Head of caudate nucleus (tissue), 42 donors: ENCODE measurements at regions not wholly inside any gene's neighbourhood (a gene's known extent, or its start where the extent isn't known, plus 50 kb on each side); places are given as distances from the start of the nearest gene placed in this dataset.

ENCODE experiments used
- DNase-seq, 42 donors: peaks; one replicate each; pipeline versions ENCODE4 v3.0.0 to v3.0.0-alpha.2; 2020 to 2021; ENCODE audit warnings: mixed read lengths in 7 of 42
- intact Hi-C: fragments of 100-400 bp; cut with DNase I; formaldehyde crosslinking; loops from one replicate; pipeline ENCODE4 v1.15.0; 2022

DNA sequence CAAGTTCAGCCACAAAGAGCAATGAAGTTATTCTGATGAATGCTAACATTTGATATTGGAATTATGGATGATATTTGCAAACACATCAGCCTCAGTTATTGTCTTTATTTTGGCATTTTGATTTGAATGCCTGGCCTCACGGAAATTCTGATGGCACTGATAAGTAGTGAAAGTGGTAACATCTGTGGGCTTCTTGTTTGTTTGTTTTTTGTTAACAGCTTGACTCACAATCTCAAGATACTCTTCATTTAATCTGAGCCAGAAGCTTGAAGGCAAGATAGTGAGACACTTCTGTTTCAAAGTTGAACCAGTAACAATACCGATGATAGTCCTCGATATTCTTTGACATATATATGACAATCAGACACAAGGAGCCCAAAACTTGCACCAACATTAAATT is 182.9 kb upstream of the NFIA start:
- intact Hi-C loops, result no loop called here
- DNase-seq, result no peak

DNA sequence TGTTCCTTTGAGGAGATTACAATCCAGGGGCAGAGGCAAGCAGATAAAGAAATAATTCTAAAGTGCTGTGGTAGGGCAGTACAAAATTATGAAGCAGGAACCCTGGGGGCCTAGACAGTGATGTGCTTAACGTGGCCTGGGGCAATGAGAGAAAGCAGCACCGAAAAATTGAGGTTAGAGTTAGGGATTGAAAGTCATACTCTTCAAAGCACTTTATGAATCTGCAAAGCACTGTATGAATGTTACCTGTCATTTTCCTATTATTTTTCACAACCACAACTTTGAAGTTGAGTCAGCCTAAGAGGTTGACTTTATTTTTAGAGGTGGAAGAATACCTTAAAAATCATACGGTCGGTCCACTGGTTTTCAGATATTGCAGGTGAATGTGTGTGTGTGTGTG is 183.4 kb upstream of the NFIA start:
- intact Hi-C loops, result no loop called here
- no peak for DNase-seq

- no peak for DNase-seq
- intact Hi-C loops, result no loop called here
Observed at GRCh38 chr1:60898413-60898812, 183.9 kb upstream of the NFIA start.

DNA sequence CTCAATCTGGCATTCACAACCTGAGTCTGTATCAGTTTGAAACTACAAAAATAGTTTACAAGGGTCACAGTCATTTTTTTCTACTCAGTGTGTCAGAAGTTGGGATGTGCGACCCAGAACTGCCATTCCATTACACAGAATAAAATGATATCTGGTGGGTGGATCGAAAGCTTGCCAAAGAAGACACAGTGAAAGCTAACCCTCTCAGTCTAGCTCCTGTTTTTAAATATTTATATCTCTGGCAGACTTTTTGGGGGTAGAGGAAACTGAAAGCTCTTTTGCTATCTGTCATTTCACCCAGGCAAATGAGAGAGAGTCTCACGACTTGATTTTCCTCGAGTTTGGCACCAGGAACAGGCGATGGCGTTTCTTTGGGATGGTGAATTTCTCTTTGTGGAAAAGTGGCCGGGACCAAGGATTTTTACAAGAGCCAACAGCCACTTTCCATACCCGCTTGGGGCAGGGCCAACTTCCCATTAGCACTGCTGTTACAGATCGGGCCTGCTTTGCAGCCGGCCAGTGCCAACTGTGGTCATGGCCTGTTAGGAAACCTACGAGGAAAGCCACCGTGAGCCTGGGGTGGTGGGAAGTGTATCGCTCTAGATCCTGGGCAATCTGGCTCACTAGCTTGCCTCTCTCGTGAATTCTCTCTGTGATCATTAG is 185.5 kb upstream of the NFIA start:
- DNase-seq, result peak in 1 of 42 donors; percentile 43
- intact Hi-C loops, result no loop called here

GRCh38 chr1:60895701-60896100 is 186.7 kb upstream of the NFIA start:
- intact Hi-C loops, result no loop called here
- DNase-seq, result no peak

DNA sequence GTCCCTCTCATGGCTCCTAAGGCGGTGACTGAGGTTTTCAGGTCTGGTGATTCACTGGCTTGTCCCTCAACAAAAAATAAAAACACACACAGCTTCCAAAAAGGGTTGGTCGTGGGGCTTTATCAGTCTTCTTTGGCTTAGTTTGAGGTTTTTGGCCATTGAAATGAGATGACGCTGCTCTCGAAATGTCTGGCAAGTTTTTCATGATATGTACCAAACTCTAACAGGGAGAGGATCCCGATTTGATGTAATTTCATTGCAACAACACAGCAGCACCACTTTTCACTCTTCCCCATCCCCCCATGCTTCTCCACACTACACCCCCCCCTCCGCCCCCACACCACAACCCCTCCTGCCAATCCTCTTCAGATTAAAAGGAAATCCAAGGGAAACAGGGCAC is 187.1 kb upstream of the NFIA start:
- intact Hi-C loops, result no loop called here
- no peak for DNase-seq

DNA sequence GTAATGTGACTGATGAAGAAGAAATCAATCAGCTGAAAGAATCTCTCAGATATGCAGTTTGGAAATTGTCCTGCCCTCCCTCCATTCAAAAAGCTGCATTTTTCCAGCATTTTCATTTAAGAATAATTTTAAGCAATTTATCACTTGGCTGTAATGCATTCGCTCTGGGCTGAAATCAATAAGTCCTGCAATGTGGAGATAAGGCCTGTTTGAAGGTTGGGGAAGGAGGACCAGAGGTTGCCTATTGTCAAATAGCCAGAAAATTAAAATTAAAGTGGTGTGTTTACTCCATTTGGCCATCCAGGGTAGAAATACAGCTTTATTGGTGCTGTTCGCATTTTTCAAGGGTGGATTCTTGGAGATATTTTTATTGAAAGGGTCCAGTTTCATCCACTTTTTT is 187.6 kb upstream of the NFIA start:
- no peak for DNase-seq
- intact Hi-C loops, result no loop called here

DNA sequence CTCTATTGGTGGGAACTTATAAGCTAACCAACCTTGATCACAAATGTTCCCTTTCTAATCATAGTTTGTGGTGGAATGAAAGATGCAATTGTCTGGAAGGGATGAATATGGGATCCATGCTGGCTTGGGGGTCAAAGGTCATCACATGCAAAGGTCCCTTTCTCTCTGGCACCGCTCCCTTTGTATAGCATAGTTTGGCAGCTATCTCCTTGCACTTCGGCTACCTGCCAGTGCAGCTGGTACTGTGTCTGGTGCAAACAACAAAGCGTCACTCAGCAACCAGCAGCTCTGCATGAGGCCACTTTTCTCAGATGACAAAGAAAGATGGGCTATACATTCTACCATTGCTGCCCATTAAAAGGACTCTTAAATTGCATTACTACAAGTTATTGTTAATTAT is 188.2 kb upstream of the NFIA start:
- intact Hi-C loops, result no loop called here
- DNase-seq, result no peak

GRCh38 chr1:60893136-60893930 is 189.0 kb upstream of the NFIA start:
- no peak for DNase-seq
- intact Hi-C loops, result no loop called here

GRCh38 chr1:60891765-60892164 is 190.6 kb upstream of the NFIA start:
- no peak for DNase-seq
- intact Hi-C loops, result no loop called here

- no peak for DNase-seq
- intact Hi-C loops, result no loop called here
Observed at GRCh38 chr1:60891281-60891680, 191.1 kb upstream of the NFIA start.

GRCh38 chr1:60890664-60891063 is 191.7 kb upstream of the NFIA start:
- intact Hi-C loops, result no loop called here
- DNase-seq, result no peak

DNA sequence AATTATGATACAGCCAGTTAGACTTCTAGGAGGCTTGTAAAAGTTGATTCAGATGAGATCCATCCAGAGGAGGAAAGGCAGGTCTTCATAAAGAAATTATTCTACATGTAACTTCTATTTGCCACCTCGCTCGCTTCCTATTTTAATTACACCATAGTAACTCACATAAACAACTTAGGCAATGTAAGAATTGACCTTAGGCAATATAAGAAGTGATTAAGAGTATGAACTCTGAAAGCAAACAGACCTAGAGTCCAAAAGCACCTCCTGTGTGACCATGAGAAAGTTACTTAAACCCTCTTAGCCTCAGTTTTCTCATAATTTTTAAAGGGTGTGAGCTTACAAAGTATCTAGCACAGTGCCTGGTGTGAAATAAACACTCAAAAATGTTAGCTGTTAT is 192.7 kb upstream of the NFIA start:
- intact Hi-C loops, result no loop called here
- no peak for DNase-seq

GRCh38 chr1:60888126-60888525 is 194.2 kb upstream of the NFIA start:
- intact Hi-C loops, result no loop called here

GRCh38 chr1:60886793-60887331 is 195.5 kb upstream of the NFIA start:
- intact Hi-C loops, result no loop called here
- DNase-seq, result peak in 1 of 42 donors; percentile 35

More at GRCh38 chr1:60888126-60888525, 194.2 kb upstream of the NFIA start:
- no peak for DNase-seq

DNA sequence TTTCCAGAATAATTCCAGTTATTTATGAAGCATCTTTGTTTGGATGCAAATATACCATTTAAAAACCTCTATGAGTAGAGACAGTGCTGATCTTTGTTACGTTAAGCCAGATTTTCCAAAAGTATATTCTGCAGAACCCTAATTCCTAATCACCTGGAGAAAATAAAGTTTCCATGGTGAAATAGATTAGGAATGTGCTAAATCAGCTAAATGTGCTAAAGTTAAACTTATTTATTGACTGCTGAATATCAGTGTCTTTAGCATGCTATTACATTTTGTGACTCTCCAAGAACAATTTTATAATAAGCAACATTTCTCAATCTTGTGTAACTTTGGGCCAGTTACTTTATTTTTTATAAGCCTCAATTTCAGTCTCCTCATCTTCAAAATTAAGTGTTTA is 196.3 kb upstream of the NFIA start:
- intact Hi-C loops, result no loop called here
- no peak for DNase-seq

GRCh38 chr1:60880202-60880601 is 202.2 kb upstream of the NFIA start:
- DNase-seq, result no peak
- intact Hi-C loops, result no loop called here

DNA sequence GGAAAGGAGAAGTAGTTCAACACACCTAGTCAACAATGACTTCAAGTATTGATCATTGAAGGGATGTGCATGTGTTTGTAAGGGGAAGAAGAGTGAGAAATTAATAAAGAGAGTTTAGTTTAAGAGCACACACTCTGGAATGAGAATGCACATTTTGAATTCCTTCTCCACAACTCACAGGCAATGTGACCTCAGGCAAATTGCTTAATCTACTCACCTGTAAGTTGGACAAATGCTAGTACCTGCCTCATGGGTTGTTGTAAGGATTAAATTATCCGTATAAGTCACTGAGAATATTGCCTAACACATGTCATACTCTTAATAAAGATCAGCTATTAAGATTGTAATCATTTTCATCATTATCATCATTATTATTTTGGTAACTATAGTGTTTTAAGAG is 204.0 kb upstream of the NFIA start:
- DNase-seq, result no peak
- intact Hi-C loops, result no loop called here

GRCh38 chr1:60877376-60877775 is 205.0 kb upstream of the NFIA start:
- DNase-seq, result no peak
- intact Hi-C loops, result no loop called here

DNA sequence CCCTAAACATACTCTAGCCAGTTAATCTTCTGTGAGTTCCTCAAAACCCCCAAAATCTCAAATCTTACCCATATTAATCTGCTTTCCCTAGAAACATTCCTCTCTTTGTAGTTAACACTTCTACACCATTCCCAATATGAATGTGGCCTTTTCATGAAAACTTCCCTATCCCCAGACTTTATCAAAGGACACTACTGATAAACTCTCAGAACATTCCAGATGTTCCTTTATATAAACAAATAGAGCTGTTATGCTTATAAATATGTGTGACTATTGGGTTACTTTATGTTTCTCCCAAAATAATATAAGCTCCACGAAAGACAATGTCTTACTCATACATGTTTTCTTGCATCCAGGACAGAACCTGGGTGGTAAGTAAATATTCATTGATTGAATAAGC is 205.4 kb upstream of the NFIA start:
- intact Hi-C loops, result no loop called here

DNA sequence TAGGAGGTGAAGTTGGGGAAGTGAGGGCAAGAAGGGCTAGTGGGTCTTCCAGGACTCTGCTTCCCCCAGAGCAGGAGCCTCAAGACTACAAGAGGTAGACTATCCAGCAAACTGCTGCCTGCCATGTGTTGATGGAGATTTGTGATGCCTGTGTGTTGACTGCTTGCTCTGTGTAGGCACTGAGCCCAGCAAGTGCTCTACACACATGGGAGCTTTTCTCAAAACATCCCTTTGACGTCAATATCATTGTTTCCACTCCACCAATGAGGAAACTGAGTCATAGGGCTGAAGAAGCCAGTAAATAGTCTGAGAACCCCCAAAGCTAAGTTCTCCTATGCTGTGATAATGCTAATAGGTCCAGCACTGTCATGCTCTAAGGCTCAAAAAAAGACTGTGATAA is 207.2 kb upstream of the NFIA start:
- intact Hi-C loops, result no loop called here
- DNase-seq, result no peak

More for the DNA sequence above, 205.4 kb upstream of the NFIA start:
- DNase-seq, result no peak
